ENCODE measurements at regions not wholly inside any gene's neighbourhood (a gene's known extent, or its start where the extent isn't known, plus 50 kb on each side); places are given as distances from the start of the nearest gene placed in this dataset.

- TF ChIP-seq CTCF (IDR thresholded peaks at IDR 0.05) (no peak), POLR2AphosphoS5 (IDR thresholded peaks at IDR 0.05) (no peak), POLR2A (IDR thresholded peaks at IDR 0.05) (no peak), EP300 (IDR thresholded peaks at IDR 0.05) (no peak)
Observed at GRCh38 chr6:122008101-122008999, 391.1 kb upstream of the HSF2 start.

Measured in suprapubic skin (tissue), 4 donors.